ENCODE measurements at regions not wholly inside any gene's neighbourhood (a gene's known extent, or its start where the extent isn't known, plus 50 kb on each side); places are given as distances from the start of the nearest gene placed in this dataset.
A peak's percentile ranks its signal among the peaks of the same experiment; 100 is the strongest.
"Not testable (repeated sequence)": the region's sequence is repeated elsewhere in the genome, so short reads cannot be mapped to it uniquely, and the experiment has no call there.

DNA sequence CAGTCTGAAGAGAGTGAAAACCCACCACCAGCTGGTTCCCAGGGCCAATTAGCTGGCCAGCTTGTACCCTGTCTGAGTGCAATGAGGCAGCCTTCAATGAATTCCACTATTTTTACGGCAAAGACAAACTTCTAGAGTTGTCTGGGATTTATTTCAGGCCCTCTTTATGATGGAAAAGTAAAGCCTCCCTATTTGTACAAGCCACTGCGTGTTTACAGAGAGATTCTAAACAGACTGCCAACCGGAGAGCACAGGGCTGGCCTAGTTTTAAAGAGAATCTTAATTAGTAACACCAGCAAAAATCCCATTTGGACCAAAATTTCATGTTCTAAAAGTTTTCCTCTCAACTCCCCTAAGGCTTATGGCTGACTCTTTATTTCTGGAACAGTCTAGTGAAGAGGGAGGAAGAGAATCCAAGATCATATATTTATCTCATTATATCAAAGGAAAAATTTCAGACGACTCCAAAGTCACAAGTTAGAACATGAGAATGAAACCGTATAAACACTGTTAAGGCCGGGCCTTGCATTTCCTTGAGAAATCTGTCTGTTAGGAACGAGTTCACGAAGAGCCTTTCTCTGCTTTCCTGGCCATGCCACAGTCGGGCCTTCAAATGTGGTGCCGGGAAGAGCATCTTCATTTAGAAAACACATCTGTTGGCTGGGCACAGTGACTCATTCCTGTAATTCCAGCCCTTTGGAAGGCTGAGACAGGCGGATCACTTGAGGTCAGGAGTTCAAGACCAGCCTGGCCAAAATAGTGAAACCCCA, 724.6 kb upstream of the NRP1 start:
- DNase-seq, result no peak

DNA sequence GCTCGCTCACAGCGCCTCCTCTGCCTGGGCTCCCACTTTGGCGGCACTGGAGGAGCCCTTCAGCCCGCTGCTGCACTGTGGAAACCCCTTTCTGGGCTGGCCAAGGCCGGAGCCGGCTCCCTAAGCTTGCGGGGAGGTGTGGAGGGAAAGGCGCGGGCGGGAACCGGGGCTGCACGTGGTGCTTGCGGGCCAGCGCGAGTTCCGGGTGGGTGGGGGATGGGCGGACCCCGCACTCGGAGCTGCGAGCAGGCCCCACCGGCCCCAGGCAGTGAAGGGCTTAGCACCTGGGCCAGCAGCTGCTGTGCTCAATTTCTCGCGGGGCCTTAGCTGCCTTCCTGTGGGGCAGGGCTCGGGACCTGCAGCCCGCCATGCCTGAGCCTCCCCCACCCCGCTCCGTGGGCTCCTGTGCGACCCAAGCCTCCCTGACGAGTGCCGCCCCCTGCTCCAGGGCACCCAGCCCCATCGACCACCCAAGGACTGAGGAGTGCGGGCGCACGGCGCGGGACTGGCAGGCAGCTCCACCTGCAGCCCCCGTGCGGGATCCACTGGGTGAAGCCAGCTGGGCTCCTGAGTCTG, 721.0 kb upstream of the NRP1 start:
- DNase-seq, result not testable (repeated sequence)

DNA sequence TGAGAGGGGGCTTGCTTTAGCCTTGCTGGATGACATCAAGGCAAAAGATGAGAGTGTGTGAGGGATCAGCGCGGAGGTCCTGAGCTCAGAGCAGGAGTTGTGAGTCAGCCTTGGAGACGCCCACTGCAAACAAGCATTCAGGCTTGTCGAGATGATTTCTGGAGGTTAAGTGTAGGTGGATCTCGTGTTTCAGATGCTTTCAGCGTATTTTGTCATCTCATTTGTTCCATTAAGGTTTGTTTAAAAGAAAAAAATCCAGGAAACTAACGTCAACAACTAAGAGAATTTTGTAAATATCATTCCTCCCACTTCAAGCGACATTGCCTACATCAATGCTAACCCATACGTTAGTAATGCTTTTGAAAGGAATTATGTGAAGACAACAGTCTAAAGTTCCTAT, 715.4 kb upstream of the NRP1 start:
- DNase-seq, result no peak

DNA sequence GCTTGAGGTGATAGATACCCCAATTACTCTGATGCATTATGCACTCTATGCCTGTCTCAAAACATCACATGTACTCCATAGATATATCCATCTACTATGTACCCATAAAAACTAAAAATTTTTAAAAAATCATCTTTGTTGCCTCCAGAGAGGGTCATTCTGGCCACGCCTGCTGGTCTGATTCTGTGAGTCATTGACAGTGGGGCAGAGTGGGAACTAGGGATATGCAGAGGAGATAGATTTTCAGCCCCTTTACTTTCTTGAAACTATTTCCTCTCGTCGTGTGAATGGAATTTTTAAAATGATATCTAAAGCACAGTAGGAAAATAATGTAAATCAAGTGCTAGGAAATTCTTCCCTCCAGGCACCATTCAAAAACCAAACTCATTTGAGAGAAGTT, 715.0 kb upstream of the NRP1 start:
- DNase-seq, result no peak

DNA sequence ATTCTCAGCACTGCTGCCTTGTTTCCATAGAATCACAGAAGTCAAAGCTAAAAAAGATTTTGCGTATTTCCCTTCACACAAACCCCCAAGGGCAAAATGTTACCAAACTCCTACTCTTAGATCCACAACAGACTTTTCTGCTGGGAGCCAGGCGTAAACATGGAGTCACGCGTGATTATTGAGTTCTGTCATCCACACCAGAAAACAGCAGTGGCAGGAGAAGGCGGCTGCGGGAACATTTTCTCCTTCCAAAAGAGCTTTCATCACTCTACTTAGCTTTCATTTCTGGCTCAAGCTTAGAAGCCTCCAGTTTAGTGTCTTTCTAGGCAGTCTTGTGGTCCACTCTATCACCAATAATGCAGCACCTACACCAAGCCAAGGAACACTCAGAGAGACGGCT, 712.9 kb upstream of the NRP1 start:
- no peak for DNase-seq

DNA sequence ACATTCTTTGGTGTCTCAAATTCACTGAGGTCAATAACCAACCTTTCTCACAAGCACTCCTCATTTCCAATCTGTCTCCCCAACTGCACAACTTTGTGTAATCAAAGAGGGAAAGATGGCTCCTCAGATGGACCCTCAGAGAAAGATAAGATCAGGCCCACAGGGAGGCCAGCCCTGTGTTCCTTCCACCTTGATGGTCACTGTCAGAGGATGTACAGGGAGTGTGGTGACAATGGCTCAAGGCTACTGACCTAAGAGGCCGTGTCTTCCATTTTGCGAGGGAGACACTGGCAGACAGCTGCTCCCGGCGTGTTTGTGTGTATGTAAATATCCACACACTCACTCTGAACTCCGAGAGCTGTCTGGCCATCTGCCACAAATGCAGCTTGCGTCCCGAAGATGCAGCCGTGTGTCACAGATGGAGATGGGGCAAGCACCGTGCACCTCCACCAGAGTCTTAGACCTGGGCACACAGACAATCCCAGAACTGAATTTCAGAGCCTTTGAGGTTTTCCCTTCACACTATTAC, 712.1 kb upstream of the NRP1 start:
- peak in 1 of 2 experiments; percentile 13 for DNase-seq

DNA sequence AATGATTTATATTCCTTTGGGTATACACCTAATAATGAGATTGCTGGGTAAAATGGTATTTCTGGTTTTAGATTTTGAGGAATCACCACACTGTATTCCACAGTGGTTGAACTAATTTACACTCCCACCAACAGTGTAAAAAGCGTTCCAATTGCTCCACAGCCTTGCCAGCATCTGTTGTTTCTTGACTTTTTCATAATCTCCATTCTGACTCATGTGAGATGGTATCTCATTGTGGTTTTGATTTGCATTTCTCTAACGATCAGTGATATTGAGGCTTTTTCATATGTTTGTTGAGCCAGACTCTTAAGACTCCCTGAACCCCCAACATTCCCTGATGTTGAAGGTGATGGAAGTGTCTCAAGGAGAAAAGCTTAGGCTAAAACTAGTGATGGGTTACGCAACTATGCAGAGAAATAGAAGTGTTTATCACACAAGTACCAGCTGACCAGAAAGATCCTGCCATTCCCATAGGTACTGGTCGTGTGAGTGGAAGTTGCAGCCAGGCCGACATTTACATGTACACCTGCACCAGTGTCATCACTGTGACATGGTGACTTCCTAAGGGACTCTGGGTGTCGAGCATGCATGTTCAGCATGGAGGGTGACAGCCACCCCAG, 711.2 kb upstream of the NRP1 start:
- DNase-seq, result no peak

DNA sequence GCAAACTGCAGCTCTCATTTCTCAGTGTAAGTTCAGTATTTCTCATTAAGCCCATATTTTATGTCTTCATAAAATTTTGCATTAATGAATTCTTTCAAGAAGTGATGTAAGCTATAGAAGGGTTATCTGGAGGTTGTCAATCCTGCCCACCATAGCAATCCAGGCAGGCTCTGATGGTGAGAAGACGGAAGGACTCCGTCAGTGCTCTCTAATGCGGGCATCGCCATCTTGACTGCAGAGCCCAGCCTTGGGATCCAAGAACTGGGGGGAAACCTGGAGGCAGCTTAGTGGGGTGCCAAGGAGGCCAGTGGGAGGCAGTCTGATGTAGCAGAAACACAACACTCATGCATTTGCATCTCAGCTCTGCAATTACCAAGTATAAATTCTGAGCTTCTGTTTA, 707.4 kb upstream of the NRP1 start:
- DNase-seq, result no peak

DNA sequence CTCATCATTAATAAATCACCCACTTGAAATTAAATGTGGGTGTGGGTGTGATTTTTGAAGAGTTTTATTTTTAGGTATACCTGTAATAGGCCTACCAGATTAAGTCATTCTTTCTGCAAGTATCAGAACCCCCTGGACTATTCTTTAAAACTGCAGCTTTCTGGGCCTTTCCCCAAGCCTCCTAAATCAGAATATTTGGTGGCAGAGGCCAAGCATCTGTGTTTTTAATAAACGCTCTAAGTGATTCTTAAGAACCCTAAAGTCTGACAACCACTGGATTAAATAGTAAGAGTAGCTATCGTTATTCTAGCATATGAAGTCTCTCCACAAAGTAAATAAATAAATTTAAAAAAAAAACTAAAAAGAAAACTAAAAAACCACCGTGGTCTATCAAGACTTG, 703.0 kb upstream of the NRP1 start:
- DNase-seq, result no peak

DNA sequence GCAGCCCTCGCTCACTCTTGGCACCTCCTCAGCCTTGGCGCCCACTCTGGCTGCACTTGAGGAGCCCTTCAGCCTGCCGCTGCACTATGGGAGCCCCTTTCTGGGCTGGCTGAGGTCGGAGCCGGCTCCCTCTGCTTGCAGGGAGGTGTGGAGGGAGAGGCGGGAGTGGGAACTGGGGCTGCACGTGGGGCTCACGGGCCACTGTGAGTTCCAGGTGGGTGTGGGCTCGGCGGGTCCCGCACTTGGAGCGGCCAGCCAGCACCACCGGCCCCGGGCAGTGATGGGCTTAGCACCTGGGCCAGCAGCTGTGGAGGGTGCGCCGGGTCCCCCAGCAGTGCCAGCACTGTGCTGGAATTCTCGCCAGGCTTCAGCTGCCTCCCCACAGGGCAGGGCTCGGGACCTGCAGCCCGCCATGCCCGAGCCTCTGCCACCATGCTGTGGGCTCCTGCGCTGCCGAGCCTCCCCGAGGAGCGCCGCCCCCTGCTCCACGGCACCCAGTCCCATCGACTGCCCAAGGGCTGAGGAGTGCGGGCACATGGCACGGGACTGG, 700.8 kb upstream of the NRP1 start:
- DNase-seq, result not testable (repeated sequence)

DNA sequence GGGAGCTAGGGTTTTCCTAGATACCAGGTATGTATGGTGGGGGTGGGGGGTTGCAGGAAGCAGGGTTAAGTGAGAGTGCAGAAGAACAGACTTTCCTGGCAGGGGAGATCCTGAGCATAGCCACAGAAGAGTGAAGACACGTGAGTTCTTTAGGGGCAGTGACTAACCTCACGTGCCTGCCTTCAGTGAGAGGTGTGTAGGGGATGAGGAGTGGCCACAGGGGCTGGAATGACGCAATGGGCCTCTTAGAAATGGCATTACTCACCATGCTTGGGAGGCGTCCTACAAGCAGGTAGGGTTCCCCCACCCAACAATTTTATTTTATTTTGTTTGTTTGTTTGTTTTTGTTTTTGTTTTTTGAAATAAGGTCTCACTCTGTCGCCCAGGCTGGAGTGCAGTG, 698.6 kb upstream of the NRP1 start:
- DNase-seq, result no peak

DNA sequence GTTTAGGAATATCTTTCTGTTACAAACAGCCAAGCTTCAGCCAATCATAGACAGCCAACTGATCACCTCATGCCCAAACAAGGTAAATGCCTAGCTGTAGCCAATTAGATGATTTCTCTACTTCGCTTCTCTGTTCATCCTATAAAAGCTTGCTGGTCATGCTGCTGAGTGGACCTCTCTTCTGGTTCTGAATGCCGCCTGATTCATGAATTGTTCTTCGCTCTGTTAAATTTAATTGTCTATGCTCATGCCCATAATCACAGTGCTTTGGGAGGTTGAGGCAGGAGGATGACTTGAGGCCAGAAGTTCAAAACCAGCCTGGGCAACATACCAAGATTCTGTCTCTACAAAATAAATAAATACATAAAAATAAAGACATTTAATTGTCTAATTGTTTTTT, 698.1 kb upstream of the NRP1 start:
- no peak for DNase-seq

DNA sequence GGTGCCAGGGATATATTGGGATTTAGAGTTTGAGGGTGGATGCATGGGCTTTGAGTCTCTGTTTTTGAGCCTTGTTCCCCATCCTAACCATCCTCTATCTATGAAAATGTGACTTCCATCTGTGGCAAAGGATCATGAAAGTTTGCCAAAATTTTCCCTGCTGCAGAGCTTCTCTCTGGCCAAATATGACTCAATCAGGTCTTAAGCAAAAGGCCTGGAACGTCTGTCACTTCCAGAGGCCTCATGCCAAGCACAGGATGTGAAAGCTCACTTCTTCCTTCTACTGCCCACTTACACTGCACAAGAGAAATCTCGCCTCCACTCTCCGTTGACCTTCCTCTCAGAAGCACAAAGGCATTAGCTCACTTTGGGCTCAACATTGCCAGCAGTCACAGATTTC, 696.9 kb upstream of the NRP1 start:
- peak; percentile 16 to 71 for DNase-seq

DNA sequence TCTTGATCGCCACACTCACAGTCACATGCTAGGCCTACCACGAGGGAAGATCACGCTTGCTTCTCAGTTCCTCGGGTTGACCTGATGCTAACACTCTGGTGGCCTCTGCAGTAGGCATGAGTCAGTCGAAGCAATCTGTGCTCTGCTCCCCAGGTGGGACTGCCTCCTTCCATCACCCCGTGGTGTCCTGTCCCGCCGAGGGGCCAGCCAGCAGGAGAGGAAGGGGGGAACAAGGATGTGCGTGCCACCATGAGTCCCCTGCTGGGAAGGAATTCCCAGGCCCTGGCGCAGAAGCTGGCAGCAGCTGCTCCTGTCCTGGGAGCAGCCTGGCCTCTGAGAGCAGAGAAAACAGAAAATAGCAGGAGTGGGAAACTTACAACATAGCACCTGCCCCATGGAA, 695.0 kb upstream of the NRP1 start:
- DNase-seq, result no peak

DNA sequence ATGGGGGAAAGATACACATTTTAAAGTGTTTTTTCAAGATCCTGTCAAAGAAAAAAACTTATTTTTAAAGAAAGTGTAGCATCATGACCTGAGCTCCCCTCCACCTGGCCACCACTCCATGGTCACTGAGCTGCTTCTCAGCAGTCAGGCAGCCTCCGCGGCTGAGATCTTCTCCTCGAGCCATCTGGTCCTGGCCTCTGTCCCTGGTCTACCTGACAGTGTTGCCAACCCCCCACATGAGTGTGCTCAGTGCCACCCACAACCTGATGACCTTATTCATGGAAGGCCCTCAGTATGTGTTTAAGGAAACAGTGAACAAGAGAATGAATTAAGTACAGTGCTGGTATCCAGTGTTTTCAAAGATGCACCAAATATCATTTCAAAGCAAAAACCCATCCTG, 694.5 kb upstream of the NRP1 start:
- no peak for DNase-seq

DNA sequence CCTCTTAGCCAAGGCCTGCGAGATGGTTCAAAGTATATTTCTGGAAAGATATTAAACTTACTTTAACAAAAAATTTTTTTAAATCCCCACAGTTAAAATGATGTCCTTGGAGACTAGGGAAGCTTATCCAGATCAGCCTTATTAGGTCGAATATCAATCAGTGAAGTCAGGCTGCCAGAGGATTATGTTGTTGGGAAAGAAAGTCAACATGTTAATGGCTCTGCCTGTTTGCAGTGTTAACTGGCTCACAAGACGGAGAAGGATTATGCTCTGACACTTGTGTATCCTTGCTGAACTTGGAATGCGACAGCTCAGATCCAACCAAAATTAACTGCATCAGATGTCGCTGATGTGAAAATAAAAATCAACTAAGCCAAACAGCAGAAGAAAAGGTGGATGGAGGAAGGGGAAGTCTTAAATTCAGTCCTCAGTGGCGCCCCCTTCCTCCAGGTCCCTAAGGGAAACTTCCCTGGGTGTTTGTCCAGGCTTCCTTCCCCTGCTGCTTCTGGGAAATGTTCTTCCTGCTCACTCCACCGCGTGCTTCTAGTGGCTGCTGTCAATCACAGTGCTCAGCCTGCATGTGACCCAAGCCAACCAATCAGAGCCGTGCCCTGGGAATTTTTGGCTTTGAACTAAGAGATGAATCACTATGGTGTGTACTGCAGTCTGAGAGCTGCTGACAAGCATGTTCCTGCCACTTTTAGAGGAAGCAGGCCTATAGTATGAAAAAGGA, 690.4 kb upstream of the NRP1 start:
- DNase-seq, result peak in 1 of 2 experiments; percentile 27

DNA sequence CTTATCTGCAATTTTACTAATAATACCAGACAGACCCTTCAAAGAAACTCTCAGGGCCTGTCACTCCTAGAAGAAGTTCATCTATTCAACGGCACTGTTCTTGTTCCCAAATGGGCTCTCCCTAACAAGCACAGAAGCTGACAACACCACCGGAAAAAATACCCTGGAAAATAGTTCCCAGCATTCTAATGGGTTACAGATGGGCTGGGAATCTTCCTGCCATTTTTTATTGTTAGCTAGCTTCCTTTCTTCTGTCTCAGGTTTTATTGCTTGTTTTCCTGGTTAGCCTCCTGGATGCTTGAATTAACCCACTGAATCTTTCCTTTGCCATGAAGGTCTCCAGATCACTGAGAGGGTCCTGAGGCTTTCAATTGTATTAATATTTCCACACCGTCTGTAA, 689.8 kb upstream of the NRP1 start:
- DNase-seq, result no peak

DNA sequence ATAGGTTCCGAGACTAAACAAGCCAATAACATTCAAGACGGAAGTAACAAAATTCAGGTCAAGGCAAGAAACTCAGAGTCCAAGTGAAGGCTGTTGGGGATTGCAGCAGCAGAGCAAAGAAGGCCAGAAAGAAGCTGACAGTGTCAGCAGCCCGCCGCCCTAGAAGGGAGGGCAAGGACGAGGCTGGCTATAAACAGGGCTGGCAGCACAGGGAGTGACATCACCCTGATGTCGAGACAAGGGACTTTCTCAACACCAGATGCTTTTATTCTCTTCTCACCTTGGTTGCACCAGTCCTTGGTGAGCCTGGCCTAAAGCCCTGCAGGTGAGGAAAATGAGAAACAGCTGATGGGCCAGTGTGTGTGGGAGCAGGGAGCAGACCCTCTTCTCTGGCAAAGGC, 687.7 kb upstream of the NRP1 start:
- DNase-seq, result no peak

DNA sequence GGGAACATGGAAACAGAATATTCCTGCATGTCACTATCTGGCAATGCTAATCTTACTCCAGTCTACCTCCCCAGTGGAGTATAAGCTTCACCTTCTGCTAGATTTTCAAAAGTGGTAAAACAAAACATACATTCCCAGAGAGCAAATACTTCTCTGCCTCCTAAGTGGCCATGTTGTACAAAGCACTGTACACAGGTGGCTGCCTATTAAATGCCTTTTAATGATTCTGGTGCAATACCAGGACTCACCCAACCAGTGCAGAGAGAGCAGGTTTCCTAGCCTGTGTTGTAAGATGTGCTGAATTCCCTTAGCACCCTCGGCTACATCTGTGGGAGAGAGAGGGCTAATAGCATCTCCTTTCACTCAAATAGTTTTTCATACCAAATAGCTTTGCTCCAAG, 684.3 kb upstream of the NRP1 start:
- DNase-seq, result no peak

DNA sequence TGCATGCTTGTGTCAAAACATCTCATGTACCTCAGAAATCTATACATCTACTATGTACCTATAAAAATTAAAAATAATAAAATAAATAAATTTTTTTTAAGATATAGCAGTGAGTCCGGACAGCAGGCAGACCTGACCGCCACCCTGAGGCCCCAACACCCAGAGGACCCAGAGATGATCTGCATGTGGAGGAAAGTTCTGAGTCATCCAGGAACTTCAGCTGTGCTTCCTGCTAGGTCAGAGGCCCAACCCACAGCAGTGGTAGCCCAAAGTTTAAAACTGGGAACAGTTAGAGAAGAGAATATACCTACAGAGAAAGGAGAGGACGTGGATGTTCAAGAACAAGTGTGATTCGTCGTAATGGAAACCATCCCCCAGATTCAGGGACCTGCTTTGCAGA, 683.7 kb upstream of the NRP1 start:
- no peak for DNase-seq

DNA sequence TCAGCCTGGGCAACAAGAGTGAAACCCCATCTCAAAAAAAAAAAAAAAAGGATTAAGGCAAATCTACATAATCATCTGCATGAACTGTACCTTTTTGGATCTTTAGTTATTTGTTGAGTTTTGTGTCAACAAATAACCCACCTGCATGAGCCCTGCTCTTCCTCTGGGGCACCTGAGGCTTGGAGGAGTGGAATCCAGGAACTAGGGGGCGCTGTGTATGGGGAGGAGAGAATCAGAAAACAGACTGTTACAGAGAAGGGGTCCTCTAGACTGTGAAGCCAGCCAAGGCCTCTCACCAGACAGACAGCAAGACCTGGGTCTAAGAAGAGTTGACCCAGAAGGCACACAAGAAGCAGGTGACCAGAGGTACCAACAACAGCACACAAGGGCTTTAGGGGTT, 682.8 kb upstream of the NRP1 start:
- no peak for DNase-seq

DNA sequence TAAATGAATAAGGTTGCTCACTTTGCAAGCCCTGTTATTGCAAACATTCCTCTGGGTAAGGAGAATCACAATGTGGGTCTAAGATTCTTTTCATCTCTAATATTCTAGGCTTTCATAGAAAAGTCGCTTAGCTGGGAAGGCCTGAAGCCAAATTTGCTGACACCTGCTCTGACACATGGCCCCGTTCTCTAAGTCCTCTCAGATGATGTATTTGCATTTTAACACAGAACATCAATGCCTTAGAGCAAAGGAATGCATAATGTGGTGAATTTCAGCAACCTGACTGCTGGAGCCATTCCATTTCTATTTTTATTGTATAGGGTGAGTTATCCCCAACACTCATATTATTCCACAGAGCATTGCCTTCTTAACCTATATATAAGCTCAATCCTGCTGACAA, 682.1 kb upstream of the NRP1 start:
- no peak for DNase-seq

DNA sequence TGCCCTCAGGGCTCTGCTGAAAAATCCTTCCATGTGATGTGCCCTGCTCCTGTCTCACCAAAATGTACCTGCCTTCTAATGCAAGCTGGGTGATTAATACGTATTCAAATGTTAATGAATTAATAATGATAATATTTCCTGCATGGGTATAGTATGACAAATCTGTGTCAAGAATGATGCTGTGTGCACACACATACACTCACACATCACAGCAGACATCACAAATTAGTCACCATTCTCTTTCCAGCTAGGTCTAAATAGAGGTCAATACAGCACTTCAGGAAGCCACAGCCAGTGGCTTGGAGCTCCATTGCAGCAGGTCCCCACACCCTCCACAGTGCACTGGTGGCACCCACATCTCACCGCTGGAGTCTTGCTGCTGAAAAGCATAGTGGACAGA, 681.2 kb upstream of the NRP1 start:
- no peak for DNase-seq

Data from NCI-H446 (cell line).